Tibial nerve (tissue), 3 donors: ENCODE measurements at regions not wholly inside any gene's neighbourhood (a gene's known extent, or its start where the extent isn't known, plus 50 kb on each side); places are given as distances from the start of the nearest gene placed in this dataset.

Experiments
- CTCF ChIP-seq, 5 experiments: fragments of 200-600 bp in 3 of 5; fragments of 450-650 bp in 2 of 5; sonication (generic) in 3 of 5; IDR thresholded peaks; one replicate each; pipeline ENCODE4 v1.5.1; 2016 to 2019; ENCODE audit warnings: antibody characterized with exemption in 5 of 5, mild to moderate bottlenecking in 3 of 5, moderate library complexity in 2 of 5
- POLR2A ChIP-seq, 2 donors: fragments of 450-650 bp; IDR thresholded peaks; one replicate each; pipeline ENCODE4 v1.6.1; 2017; ENCODE audit warnings: antibody characterized with exemption in 2 of 2, mild to moderate bottlenecking in 2 of 2, moderate library complexity in 2 of 2

- TF ChIP-seq CTCF (IDR thresholded peaks at IDR 0.05) = no peak
- TF ChIP-seq POLR2A (IDR thresholded peaks at IDR 0.05) = no peak
Measured at GRCh38 chr14:94857950-94858349, 88.0 kb upstream of the GSC start.
